Keratinocyte (primary cell): ENCODE measurements at regions not wholly inside any gene's neighbourhood (a gene's known extent, or its start where the extent isn't known, plus 50 kb on each side); places are given as distances from the start of the nearest gene placed in this dataset.

Source experiments
- DNase-seq: peaks from one replicate; pipeline ENCODE4 v3.0.0-alpha.2; 2011; ENCODE audit warnings: low read depth, missing footprints, low spot score
- FAIRE-seq: peaks from 2 replicates; lab custom pipeline; 2011; peaks lifted over from hg19 to GRCh38; lab: Jason Lieb, UNC
- H2AFZ ChIP-seq: 2 replicates; pipeline ENCODE4 v1.6.0; 2012; ENCODE audit warnings: low read length, control low read depth, inconsistent platforms; ENCODE audit not compliant: control insufficient read depth
- H3K27ac ChIP-seq: 2 replicates; pipeline ENCODE4 v1.5.1; 2011; ENCODE audit warnings: low read length; ENCODE audit not compliant: control insufficient read depth, insufficient read depth
- H3K27me3 ChIP-seq: 3 replicates; pipeline ENCODE4 v1.6.0; 2011; ENCODE audit warnings: low read length; ENCODE audit not compliant: control insufficient read depth, insufficient read depth; ENCODE audit errors: extremely low read depth
- H3K36me3 ChIP-seq, 2 experiments: 2 replicates in 1 of 2; 3 replicates in 1 of 2; pipeline ENCODE4 v1.5.1; 2011; ENCODE audit warnings: low read length in 2 of 2, mild to moderate bottlenecking in 1 of 2; ENCODE audit not compliant: control insufficient read depth in 2 of 2, insufficient read depth in 2 of 2; ENCODE audit errors: extremely low read depth in 1 of 2
- H3K4me1 ChIP-seq: 3 replicates; pipeline ENCODE4 v1.5.1; 2011; ENCODE audit warnings: low read length; ENCODE audit not compliant: control insufficient read depth, insufficient read depth; ENCODE audit errors: extremely low read depth
- H3K4me2 ChIP-seq: 3 replicates; pipeline ENCODE4 v1.6.0; 2011; ENCODE audit warnings: low read depth, low read length; ENCODE audit not compliant: control insufficient read depth, insufficient read depth; ENCODE audit errors: extremely low read depth
- H3K4me3 ChIP-seq, 3 experiments: fragments of 200-600 bp in 1 of 3; sonication (generic) in 1 of 3; 2 replicates in 2 of 3; 3 replicates in 1 of 3; pipeline ENCODE4 v1.5.1; 2011 to 2016; ENCODE audit warnings: low read length in 3 of 3, mild to moderate bottlenecking in 3 of 3, control low read depth in 2 of 3, inconsistent platforms in 1 of 3, low read depth in 1 of 3, mixed read lengths in 1 of 3, mixed run types in 1 of 3, moderate library complexity in 1 of 3; ENCODE audit not compliant: control insufficient read depth in 2 of 3, insufficient read depth in 2 of 3; ENCODE audit errors: extremely low read depth in 1 of 3
- H3K79me2 ChIP-seq: 2 replicates; pipeline ENCODE4 v1.6.0; 2012; ENCODE audit warnings: low read length; ENCODE audit not compliant: control insufficient read depth, insufficient read depth
- H3K9ac ChIP-seq: 3 replicates; pipeline ENCODE4 v1.6.0; 2011; ENCODE audit warnings: low read length; ENCODE audit not compliant: control insufficient read depth, insufficient read depth; ENCODE audit errors: extremely low read depth
- H3K9me1 ChIP-seq: 3 replicates; pipeline ENCODE4 v1.6.0; 2011; ENCODE audit warnings: low read length; ENCODE audit not compliant: control insufficient read depth, insufficient read depth; ENCODE audit errors: extremely low read depth
- H3K9me3 ChIP-seq: 2 replicates; pipeline ENCODE4 v1.5.1; 2012; ENCODE audit warnings: low read depth, low read length; ENCODE audit not compliant: control insufficient read depth
- H4K20me1 ChIP-seq: 3 replicates; pipeline ENCODE4 v1.6.0; 2011; ENCODE audit warnings: low read length; ENCODE audit not compliant: control insufficient read depth, insufficient read depth; ENCODE audit errors: extremely low read depth
- EZH2 ChIP-seq: IDR thresholded peaks from one replicate; pipeline ENCODE4 v1.6.1; 2012; ENCODE audit warnings: inconsistent platforms, mild to moderate bottlenecking, low read length, moderate library complexity
- dilution Hi-C: fragments of 300-500 bp; cut with MboI; formaldehyde crosslinking; loops from one replicate; pipeline ENCODE4 v1.7.0; 2020; ENCODE audit warnings: low sequenced_read_pairs; ENCODE audit not compliant: extremely low pct_ligation_motif_present
- TF ChIP-seq, protein P1 (sequence below), 3 experiments: IDR thresholded peaks in 1 of 3; conservative IDR thresholded peaks in 1 of 3; optimal IDR thresholded peaks in 1 of 3; 2 replicates in 2 of 3; 3 replicates in 1 of 3; pipeline versions ENCODE3 to v1.5.1; 2011; ENCODE audit warnings: low read length in 3 of 3, mild to moderate bottlenecking in 3 of 3, moderate library complexity in 2 of 3, control low read depth in 1 of 3, inconsistent platforms in 1 of 3; ENCODE audit not compliant: insufficient read depth in 2 of 3; ENCODE audit errors: extremely low read depth in 1 of 3

GRCh38 chr1:195458365-195458764 is 1149.9 kb downstream of the KCNT2 start:
- no peak overlapping the region for H3K27ac ChIP-seq
- no peak overlapping the region for H3K4me3 ChIP-seq
- H2AFZ ChIP-seq: no peak overlapping the region
- H3K9me1 ChIP-seq: no peaks in the 10 kb centered on the region
- H3K4me2 ChIP-seq: no peak overlapping the region
- no peak for DNase-seq
- no peak for FAIRE-seq
- no peaks in the 10 kb centered on the region for H3K4me1 ChIP-seq
- H4K20me1 ChIP-seq: no peaks in the 10 kb centered on the region
- H3K9me3 ChIP-seq: no peaks in the 10 kb centered on the region
- H3K79me2 ChIP-seq: no peaks in the 10 kb centered on the region
- no peaks in the 10 kb centered on the region for H3K27me3 ChIP-seq
- TF ChIP-seq, protein P1, sequence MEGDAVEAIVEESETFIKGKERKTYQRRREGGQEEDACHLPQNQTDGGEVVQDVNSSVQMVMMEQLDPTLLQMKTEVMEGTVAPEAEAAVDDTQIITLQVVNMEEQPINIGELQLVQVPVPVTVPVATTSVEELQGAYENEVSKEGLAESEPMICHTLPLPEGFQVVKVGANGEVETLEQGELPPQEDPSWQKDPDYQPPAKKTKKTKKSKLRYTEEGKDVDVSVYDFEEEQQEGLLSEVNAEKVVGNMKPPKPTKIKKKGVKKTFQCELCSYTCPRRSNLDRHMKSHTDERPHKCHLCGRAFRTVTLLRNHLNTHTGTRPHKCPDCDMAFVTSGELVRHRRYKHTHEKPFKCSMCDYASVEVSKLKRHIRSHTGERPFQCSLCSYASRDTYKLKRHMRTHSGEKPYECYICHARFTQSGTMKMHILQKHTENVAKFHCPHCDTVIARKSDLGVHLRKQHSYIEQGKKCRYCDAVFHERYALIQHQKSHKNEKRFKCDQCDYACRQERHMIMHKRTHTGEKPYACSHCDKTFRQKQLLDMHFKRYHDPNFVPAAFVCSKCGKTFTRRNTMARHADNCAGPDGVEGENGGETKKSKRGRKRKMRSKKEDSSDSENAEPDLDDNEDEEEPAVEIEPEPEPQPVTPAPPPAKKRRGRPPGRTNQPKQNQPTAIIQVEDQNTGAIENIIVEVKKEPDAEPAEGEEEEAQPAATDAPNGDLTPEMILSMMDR (optimal IDR thresholded peaks at IDR 0.05 in 1 of 3, IDR thresholded peaks at IDR 0.05 in 1 of 3, conservative IDR thresholded peaks at IDR 0.05 in 1 of 3; ENCODE audit: extremely low read depth in 1 of 3, insufficient read depth in 2 of 3, low read length in 3 of 3): no peak
- TF ChIP-seq EZH2: no peak
- dilution Hi-C loops: no loop called here
- no peaks in the 10 kb centered on the region for H3K36me3 ChIP-seq
- H3K9ac ChIP-seq: no peak overlapping the region

- TF ChIP-seq, protein P1 (optimal IDR thresholded peaks at IDR 0.05 in 1 of 3, IDR thresholded peaks at IDR 0.05 in 1 of 3, conservative IDR thresholded peaks at IDR 0.05 in 1 of 3; ENCODE audit: extremely low read depth in 1 of 3, insufficient read depth in 2 of 3, low read length in 3 of 3): no peak
- TF ChIP-seq EZH2: no peak
- no peaks in the 10 kb centered on the region for H3K9me1 ChIP-seq
- no peaks in the 10 kb centered on the region for H3K4me1 ChIP-seq
- no peak overlapping the region for H3K9ac ChIP-seq
- no peaks in the 10 kb centered on the region for H3K27me3 ChIP-seq
- no peaks in the 10 kb centered on the region for H3K36me3 ChIP-seq
- no peak for FAIRE-seq
- H2AFZ ChIP-seq: no peak overlapping the region
- H3K9me3 ChIP-seq: no peaks in the 10 kb centered on the region
- H3K79me2 ChIP-seq: no peaks in the 10 kb centered on the region
- dilution Hi-C loops: no loop called here
- H3K4me2 ChIP-seq: no peak overlapping the region
- DNase-seq: no peak
- no peak overlapping the region for H3K4me3 ChIP-seq
- no peaks in the 10 kb centered on the region for H4K20me1 ChIP-seq
- H3K27ac ChIP-seq: no peak overlapping the region
Measured at GRCh38 chr1:195450794-195451193, 1157.4 kb downstream of the KCNT2 start.
